NCI-H82 (cell line): ENCODE measurements at regions not wholly inside any gene's neighbourhood (a gene's known extent, or its start where the extent isn't known, plus 50 kb on each side); places are given as distances from the start of the nearest gene placed in this dataset.
A peak's percentile ranks its signal among the peaks of the same experiment; 100 is the strongest.

Source experiments
- DNase-seq: peaks from one replicate; lab custom pipeline; 2025; lab: John Stamatoyannopoulos, UW

- DNase-seq = no peak
Measured at GRCh38 chr9:129263836-129264235, 85.8 kb upstream of the IER5L start.

DNA sequence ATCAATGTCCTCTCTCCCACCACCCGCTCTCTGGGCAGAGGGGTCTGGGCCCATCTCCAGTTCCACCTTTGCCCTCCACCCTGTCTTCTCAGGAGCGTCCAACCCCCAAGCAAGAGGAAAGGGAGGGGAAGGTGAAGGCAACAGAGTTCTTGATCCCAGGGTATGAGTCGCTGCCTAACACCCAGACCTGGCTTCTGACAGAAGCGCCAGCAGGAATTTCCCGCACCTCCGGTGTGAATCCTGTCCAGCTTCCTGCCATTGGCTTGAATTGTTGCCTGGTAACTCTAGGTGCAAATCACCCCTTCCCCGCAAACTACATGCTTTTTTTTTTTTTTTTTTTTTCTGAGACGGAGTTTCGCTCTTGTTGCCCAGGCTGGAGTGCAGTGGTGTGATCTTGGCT, 84.2 kb upstream of the IER5L start:
- no peak for DNase-seq

GRCh38 chr9:129259375-129259774, 81.3 kb upstream of the IER5L start:
- peak; percentile 53 for DNase-seq

- DNase-seq = no peak
Measured at GRCh38 chr9:129258823-129259301, 80.8 kb upstream of the IER5L start.

- DNase-seq = peak; percentile 96
Measured at GRCh38 chr9:129258124-129258822, 80.2 kb upstream of the IER5L start.

DNA sequence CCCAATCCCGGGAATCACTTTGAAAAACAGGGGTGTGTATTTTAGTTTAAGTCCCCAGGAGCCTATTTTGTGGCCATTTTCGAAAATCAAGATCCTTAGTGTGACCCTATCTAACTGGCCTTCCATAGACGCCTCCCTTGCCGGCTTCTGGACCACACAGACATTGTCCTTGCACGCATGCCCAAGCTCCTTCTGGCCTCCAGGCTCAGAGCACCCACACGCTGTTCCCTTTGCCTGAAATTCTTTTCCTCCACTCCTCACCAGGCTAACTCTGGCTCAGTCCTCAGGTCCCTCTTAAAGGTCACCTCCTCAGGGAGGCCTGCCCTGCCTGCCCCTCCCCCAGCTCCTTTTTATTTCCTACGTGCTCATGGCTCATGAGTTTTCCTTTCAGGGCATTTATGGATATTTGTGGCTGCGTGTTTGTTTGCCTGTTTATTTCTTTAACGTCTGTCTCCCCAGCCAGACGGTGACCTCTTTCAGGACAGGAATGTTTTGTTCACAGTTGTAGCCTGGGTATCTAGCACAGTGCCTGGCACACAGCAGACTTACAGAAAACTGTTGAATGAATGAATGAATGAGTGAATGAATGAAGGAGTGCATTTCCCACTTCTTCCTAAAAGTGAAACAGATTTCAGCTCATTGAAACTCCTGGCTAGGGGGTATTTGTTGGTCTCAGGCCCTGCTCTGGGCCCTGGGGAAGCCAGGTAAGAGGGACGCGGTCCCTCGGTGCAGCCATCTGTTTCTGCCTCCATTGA, 79.1 kb upstream of the IER5L start:
- no peak for DNase-seq

GRCh38 chr9:129254566-129255287, 76.7 kb upstream of the IER5L start:
- DNase-seq = no peak

DNA sequence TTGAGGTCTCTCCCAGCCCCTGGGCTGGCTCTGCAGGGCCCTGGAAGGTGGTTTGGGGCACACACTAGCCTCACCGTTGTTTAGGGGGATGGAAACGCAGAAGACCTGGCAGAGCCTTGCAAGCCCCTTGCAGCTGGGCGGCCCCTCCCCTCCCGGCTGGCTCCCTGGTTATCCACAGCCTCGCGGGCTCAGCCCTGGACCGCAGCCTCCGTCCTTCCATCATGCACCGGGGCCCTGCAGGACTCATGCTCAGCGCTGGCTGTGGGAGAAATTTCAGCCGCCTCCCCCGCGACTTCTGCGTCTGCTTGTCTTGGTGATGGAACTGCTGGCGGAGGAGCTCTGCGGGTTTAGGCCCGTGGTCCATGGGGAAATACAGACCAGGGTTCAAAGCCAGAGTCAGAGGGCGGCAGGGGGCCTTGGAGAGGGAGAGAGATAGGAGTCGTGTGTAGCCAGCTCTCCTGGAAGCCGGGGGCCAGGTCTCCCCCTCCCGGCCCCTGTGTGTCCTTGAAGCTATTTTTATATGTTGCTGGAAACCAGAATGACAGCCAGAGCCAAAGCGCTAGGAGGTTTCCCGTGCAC, 75.8 kb upstream of the IER5L start:
- no peak for DNase-seq

DNA sequence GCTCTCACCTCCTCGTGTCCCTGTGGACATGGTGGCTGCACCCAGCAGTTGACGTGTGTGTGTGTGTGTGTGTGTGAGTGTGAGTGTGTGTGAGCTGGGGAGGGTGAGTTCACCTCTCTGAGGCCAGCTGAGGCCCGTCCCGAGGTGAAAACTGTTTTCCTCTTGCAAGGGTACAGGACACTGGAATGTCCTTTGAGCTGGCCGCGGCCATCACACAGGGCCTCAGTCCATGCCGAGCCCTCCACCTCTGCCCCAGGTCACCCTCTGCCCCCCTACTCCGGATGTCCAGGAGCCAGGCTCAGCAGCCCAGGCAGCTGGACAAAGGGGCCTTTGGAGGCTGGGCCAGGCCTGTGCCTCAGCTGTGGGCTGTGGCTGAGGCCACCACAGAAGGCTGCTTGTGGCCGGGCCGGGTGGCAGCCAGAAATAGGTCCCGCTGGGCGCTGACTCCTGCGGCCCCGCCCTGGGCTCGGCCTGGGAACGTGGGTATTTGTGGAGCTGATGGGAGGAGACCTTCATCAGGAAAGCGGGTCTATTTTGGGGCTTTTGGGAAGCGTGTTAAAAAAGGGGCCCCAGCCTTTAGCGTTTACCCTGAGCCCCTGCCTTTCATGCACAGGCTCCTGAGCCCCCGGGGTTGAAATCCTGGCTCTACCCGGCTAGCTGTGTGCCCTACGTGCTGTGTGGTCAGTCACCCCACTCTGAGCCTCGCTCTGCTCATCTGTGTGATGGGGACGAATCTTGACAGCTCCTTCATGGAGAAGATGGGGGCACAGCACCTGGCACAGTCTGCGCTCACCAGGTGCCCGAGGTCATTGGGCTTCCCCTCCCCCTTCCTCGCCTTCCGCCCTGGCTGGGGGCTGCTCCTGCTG, 75.1 kb upstream of the IER5L start:
- DNase-seq = no peak

- no peak for DNase-seq
Measured at GRCh38 chr9:129250786-129251185, 72.7 kb upstream of the IER5L start.

- DNase-seq = no peak
Measured at GRCh38 chr9:129247285-129248153, 69.5 kb upstream of the IER5L start.

DNA sequence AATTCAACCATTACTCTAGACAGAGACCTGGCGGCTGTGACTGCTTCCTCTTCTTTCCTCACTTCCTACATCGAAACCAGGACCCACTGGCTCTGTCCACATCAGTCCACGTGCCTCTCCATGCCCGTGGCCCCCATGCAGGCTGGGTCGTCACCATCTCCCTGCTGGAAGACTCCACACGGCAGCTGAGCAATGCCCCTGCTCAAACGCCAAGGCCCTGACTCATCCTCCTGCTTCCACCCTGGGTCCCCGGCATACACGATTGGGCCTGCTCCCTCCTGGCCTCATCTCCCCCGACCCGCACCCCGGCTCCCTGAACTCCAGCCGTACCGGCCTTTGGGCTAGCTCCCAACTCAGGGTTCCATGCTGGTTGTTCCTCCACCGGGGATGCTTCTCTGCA, 67.2 kb upstream of the IER5L start:
- no peak for DNase-seq

DNA sequence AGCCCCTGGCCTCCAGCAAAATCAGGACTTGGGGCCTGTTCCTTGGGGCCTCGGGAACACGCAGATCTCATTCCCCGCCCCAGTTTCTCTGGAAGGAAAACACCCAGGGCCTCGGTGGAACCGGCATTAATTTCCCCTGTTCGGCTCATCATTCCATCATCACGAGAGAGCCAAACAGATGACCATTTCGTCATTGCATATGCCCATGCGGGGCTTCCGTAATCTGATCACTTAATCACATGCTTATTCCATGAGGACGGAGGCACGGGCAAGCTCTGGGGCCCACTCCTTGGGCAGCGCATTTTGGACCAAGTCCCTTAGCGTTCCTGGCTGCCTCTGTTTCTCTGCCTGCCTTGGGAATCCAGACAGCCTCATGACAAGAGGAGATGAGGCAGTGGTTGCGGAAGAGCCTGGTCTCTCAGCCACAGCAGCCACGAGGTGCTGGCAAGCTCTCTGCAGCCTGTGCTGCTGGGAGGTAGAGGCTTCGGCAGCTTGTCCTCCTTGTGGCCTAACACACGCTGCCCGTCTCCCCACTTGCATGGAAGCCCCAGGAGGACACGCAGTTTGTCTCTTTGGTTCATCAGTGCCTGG, 65.0 kb upstream of the IER5L start:
- DNase-seq = peak; percentile 33

GRCh38 chr9:129242191-129242941, 64.3 kb upstream of the IER5L start:
- no peak for DNase-seq

- no peak for DNase-seq
Measured at GRCh38 chr9:129241725-129242124, 63.7 kb upstream of the IER5L start.

- no peak for DNase-seq
Measured at GRCh38 chr9:129240581-129241211, 62.6 kb upstream of the IER5L start.

DNA sequence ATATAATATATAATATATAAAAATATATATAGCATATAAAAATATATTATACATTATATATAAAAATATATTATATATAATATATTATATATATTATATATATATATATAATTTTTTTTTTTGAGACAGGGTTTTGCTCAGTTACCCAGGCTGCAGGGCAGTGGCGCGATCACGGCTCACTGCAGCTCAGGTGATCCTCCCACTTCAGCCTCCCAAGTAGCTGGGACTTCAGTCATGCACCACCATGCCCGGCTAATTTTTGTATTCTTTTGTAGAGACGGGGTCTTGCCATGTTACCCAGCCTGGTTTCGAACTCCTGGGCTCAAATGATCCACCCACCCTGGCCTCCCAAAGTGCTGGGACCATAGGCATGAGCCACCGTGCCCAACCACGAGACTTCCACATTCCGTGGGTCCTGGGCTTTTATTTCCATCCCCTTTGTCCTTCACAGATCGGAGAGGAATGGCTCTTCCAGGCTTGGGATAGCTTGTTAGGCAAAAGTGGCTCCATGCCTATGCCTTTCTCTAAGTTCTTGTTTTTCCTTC, 62.0 kb upstream of the IER5L start:
- no peak for DNase-seq

DNA sequence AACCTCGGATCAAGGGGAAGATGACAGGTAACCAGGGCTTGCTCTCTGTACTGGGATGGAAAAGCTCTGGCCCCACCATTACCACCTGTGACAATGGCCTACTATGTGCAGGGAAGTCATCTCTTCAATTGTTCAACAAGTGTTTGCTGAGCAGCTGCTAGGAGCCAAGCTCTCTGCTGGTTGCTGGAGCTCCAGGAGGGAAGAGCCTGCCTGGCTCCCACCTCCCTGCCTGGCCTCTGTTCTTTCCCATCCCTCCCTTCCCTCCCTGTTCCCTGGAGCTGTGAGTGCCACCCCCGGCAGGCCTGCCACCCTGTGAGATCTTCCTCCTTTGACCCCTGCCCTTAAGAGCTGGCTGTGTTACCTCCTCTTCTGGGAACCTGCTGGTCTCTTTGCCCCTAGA, 59.7 kb upstream of the IER5L start:
- no peak for DNase-seq

DNA sequence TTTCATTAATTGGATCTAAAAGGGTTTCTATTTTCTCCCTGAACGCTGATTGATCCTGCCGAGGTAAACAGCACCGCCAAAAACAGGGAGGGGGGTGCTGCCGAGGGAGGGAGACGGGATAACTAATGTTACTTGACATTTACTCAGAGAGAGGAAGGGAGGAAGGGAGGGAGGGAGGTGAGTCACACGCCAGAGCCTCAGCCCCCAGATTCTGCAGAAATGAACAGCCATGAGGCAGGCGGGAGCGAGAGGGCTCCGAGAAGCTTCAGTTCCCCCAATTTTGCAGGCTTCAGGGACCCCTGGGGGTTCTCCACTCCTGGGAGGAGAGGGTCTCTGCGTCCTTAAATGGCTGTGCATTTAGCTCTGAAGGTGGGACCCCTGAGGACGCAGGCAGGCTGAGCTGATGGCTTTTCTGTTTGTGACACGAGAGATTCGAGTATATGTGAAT, 59.1 kb upstream of the IER5L start:
- DNase-seq = no peak
